Neuronal stem cell (in vitro differentiated cells): ENCODE measurements at regions not wholly inside any gene's neighbourhood (a gene's known extent, or its start where the extent isn't known, plus 50 kb on each side); places are given as distances from the start of the nearest gene placed in this dataset.

ENCODE experiments used
- DNase-seq: peaks from one replicate; pipeline ENCODE4 v3.0.0-alpha.2; 2013; ENCODE audit warnings: low spot score
- H2AFZ ChIP-seq: one replicate; pipeline ENCODE4 v1.6.1; 2013; ENCODE audit warnings: mild to moderate bottlenecking, low read length, inconsistent platforms
- H2AK5ac ChIP-seq: 2 replicates; pipeline ENCODE4 v1.6.1; 2013; ENCODE audit warnings: low read depth, mild to moderate bottlenecking, inconsistent platforms, low read length, moderate library complexity, mixed read lengths
- H2BK120ac ChIP-seq: 2 replicates; pipeline ENCODE4 v1.6.1; 2013; ENCODE audit warnings: low read depth, mild to moderate bottlenecking, inconsistent platforms, low read length, moderate library complexity, mixed read lengths
- H2BK12ac ChIP-seq: one replicate; pipeline ENCODE4 v1.6.1; 2013; ENCODE audit warnings: low read length, inconsistent platforms
- H2BK15ac ChIP-seq: 2 replicates; pipeline ENCODE4 v1.6.1; 2013; ENCODE audit warnings: mild to moderate bottlenecking, low read length, inconsistent platforms, mixed read lengths
- H2BK5ac ChIP-seq: one replicate; pipeline ENCODE4 v1.6.1; 2013; ENCODE audit warnings: inconsistent platforms, mild to moderate bottlenecking, low read length, moderate library complexity
- H3K14ac ChIP-seq: one replicate; pipeline ENCODE4 v1.6.1; 2013; ENCODE audit warnings: low read length, inconsistent platforms
- H3K18ac ChIP-seq: 2 replicates; pipeline ENCODE4 v1.6.1; 2013; ENCODE audit warnings: low read length, inconsistent platforms
- H3K23ac ChIP-seq: 2 replicates; pipeline ENCODE4 v1.6.1; 2013; ENCODE audit warnings: low read depth, mild to moderate bottlenecking, mixed read lengths, low read length, inconsistent platforms; ENCODE audit not compliant: poor library complexity
- H3K27ac ChIP-seq: replicated peaks from 3 replicates; pipeline ENCODE4 v1.5.1; 2013; ENCODE audit warnings: low read length, inconsistent platforms
- H3K27me3 ChIP-seq, 3 experiments: 2 replicates each; pipeline ENCODE4 v1.6.1; 2013; ENCODE audit warnings: low read length in 3 of 3, mild to moderate bottlenecking in 2 of 3, inconsistent platforms in 1 of 3, low read depth in 1 of 3, mixed read lengths in 1 of 3, moderate library complexity in 1 of 3; ENCODE audit not compliant: control insufficient read depth in 3 of 3, insufficient read depth in 3 of 3
- H3K36me3 ChIP-seq, 2 donors: replicated peaks in 1 of 2; 2 replicates each; pipeline ENCODE4 v1.6.1; 2013; ENCODE audit warnings: low read length in 2 of 2; ENCODE audit not compliant: control insufficient read depth in 2 of 2, insufficient read depth in 2 of 2
- H3K4ac ChIP-seq: 2 replicates; pipeline ENCODE4 v1.6.1; 2013; ENCODE audit warnings: inconsistent platforms, mild to moderate bottlenecking, low read length, moderate library complexity
- H3K4me1 ChIP-seq, 2 donors: 1 replicate in 1 of 2; 2 replicates in 1 of 2; pipeline ENCODE4 v1.6.1; 2013; ENCODE audit warnings: low read length in 2 of 2, low read depth in 1 of 2; ENCODE audit not compliant: control insufficient read depth in 2 of 2, insufficient read depth in 1 of 2
- H3K4me2 ChIP-seq: one replicate; pipeline ENCODE4 v1.6.1; 2013; ENCODE audit warnings: mild to moderate bottlenecking, low read length, inconsistent platforms; ENCODE audit not compliant: insufficient read depth, poor library complexity, severe bottlenecking
- H3K4me3 ChIP-seq, 2 donors: 2 replicates each; pipeline ENCODE4 v1.5.1; 2013; ENCODE audit warnings: low read length in 2 of 2, mild to moderate bottlenecking in 2 of 2, inconsistent platforms in 1 of 2, moderate library complexity in 1 of 2
- H3K79me1 ChIP-seq: one replicate; pipeline ENCODE4 v1.6.1; 2013; ENCODE audit warnings: low read depth, mild to moderate bottlenecking, inconsistent platforms, low read length, moderate library complexity
- H3K9ac ChIP-seq: one replicate; pipeline ENCODE4 v1.6.1; 2013; ENCODE audit warnings: mild to moderate bottlenecking, low read depth, low read length, inconsistent platforms; ENCODE audit not compliant: poor library complexity
- H3K9me3 ChIP-seq, 2 donors: replicated peaks in 1 of 2; 2 replicates each; pipeline versions ENCODE3 to v1.6.1; 2013; ENCODE audit warnings: low read length in 2 of 2, mild to moderate bottlenecking in 2 of 2, inconsistent platforms in 1 of 2, low read depth in 1 of 2, mixed read lengths in 1 of 2, moderate library complexity in 1 of 2; ENCODE audit not compliant: control insufficient read depth in 2 of 2, insufficient read depth in 1 of 2
- H4K8ac ChIP-seq: one replicate; pipeline ENCODE4 v1.6.1; 2013; ENCODE audit warnings: low read depth, mild to moderate bottlenecking, inconsistent platforms, low read length, moderate library complexity
- H4K91ac ChIP-seq: one replicate; pipeline ENCODE4 v1.6.1; 2013; ENCODE audit warnings: low read length, low read depth, mild to moderate bottlenecking, inconsistent platforms; ENCODE audit not compliant: poor library complexity
- WGBS, 2 donors: extraction: QIAGEN DNeasy Blood & Tissue Kit; methylation state at CpG; one replicate each; pipeline ENCODE4 v1.1.7; 2013; ENCODE audit warnings: missing lambda C conversion rate in 2 of 2, mixed read lengths in 1 of 2; ENCODE audit not compliant: insufficient read length in 2 of 2, insufficient replicate concordance in 1 of 2; ENCODE audit errors: extremely low coverage in 2 of 2; 5-methylcytosine and 5-hydroxymethylcytosine counted together

DNA sequence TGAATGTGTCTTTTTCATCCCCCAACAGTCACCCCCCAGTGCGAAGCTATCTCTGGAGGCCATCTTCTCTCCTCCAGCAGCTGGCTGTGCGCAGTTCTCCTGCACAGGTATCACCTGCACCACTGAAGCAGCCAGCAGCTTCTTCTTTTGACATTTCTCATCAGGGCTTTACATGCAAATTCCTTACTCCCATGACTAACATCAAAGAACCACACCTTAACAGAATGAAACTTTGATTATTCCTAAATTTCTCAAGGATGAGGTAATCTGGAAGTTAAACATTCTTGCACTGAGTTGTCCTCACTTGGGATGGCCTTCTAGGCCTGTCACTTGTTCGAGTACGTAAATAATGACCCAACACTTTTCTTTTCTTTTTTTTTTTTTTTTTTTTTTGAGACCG lies 291.6 kb upstream of the HSFY2 start:
- Histone ChIP-seq H3K36me3 (no peaks in the 10 kb centered on the region), H3K14ac (no peak overlapping the region), H4K91ac (no peak overlapping the region), H3K4me3 (no peak overlapping the region), H2BK12ac (no peak overlapping the region), H3K79me1 (no peaks in the 10 kb centered on the region), H3K4ac (no peak overlapping the region), H3K4me2 (no peak overlapping the region), H3K27me3 (no peaks in the 10 kb centered on the region), H2BK15ac (no peak overlapping the region), H3K23ac (no peak overlapping the region), H2BK120ac (no peak overlapping the region), H2AK5ac (no peak overlapping the region), H3K4me1 (peaks cover 0 to 2% of the 10 kb centered on the region in 2 donors), H2AFZ (no peak overlapping the region), H3K27ac (no peak overlapping the region), H3K18ac (no peak overlapping the region), H3K9ac (no peak overlapping the region), H4K8ac (no peak overlapping the region), H2BK5ac (no peak overlapping the region), H3K9me3 (no peaks in the 10 kb centered on the region)
- WGBS, 2 donors = no CpG with 5 or more reads among the region's 5 CpGs
- DNase-seq = no peak

DNA sequence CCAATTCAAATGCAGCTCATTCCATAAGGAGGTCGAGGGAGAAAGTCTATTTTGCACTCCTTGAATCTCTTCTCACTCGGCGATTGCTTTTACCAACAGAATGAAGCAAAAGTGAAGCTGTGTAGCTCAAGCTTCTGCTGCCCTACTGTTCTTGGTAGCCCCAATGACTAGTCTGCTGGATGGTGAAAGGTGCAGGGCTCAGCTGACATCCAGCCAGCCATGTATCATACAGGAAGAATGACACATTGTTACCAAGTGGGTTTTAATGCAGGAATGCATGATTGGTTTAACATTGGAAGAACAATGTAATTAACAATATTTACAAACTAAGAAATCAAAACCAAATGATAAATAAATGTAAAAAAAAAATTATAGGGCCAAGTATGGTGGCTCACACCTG lies 286.2 kb upstream of the HSFY2 start:
- Histone ChIP-seq H2BK5ac (no peak overlapping the region), H2BK12ac (no peak overlapping the region), H3K4me1 (peaks cover 0 to 2% of the 10 kb centered on the region in 2 donors), H3K14ac (no peak overlapping the region), H2BK15ac (no peak overlapping the region), H3K27ac (no peak overlapping the region), H4K8ac (no peak overlapping the region), H3K36me3 (no peaks in the 10 kb centered on the region), H3K18ac (no peak overlapping the region), H3K27me3 (no peaks in the 10 kb centered on the region), H2BK120ac (no peak overlapping the region), H3K4me3 (no peak overlapping the region), H3K23ac (no peak overlapping the region), H3K79me1 (no peaks in the 10 kb centered on the region), H4K91ac (no peak overlapping the region), H2AFZ (no peak overlapping the region), H3K9me3 (no peaks in the 10 kb centered on the region), H2AK5ac (no peak overlapping the region), H3K9ac (no peak overlapping the region), H3K4me2 (no peak overlapping the region), H3K4ac (no peak overlapping the region)
- no CpG with 5 or more reads among the region's 3 CpGs for WGBS, 2 donors
- DNase-seq = no peak

DNA sequence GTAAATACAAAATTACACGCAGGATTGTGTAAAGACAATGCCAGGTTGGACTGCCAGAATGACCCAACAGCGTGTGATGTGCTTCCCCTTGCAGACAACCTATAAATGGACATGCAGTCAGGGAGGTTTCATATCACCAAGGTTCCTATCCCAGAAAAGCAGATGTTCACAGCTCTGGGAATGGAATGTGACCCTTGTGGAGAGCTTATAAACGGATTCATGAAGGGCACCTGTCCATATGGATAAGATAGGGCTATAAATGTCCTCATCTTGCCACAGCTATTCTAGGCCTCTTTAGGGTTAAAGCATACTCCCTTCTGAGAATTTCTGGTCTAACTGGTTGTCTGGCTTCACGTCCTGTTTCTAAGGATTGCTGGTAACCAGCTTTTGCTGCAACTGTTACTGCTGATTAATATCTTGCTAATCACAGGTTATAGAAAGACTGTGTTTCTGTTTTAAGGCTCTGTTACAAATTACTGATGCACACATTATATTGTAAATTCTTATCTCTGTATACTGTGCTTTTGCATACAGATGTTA lies 285.4 kb upstream of the HSFY2 start:
- no peak for DNase-seq
- Histone ChIP-seq H3K4me3 (no peak overlapping the region), H3K4me2 (no peak overlapping the region), H3K9me3 (no peaks in the 10 kb centered on the region), H2AK5ac (no peak overlapping the region), H3K9ac (no peak overlapping the region), H4K8ac (no peak overlapping the region), H4K91ac (no peak overlapping the region), H3K27ac (no peak overlapping the region), H2BK15ac (no peak overlapping the region), H2AFZ (no peak overlapping the region), H2BK5ac (no peak overlapping the region), H3K14ac (no peak overlapping the region), H2BK120ac (no peak overlapping the region), H3K18ac (no peak overlapping the region), H3K79me1 (no peaks in the 10 kb centered on the region), H3K4ac (no peak overlapping the region), H2BK12ac (no peak overlapping the region), H3K23ac (no peak overlapping the region), H3K27me3 (no peaks in the 10 kb centered on the region), H3K4me1 (peaks cover 0 to 2% of the 10 kb centered on the region in 2 donors), H3K36me3 (no peaks in the 10 kb centered on the region)
- WGBS, 2 donors = no CpG with 5 or more reads among the region's 4 CpGs

DNA sequence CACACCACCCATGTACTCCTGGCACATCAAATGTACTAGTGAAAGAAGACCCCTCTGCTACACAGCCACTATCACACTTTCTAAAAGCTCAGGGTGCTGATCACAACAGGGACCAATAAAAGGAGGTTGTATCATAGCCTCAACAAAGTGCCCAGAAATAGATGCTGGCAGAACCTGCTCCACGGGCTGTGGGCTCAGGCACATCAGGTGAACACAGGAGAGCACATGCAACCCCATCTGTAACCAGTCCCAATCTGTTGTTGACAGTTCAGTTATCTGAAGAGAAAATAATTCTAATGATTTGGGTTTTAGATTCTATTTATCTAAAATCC lies 282.6 kb upstream of the HSFY2 start:
- Histone ChIP-seq H3K4me2 (no peak overlapping the region), H2BK12ac (no peak overlapping the region), H2BK5ac (no peak overlapping the region), H3K9ac (no peak overlapping the region), H2AK5ac (no peak overlapping the region), H3K4me3 (no peak overlapping the region), H2BK15ac (no peak overlapping the region), H2BK120ac (no peak overlapping the region), H2AFZ (no peak overlapping the region), H3K27ac (no peak overlapping the region), H3K79me1 (no peaks in the 10 kb centered on the region), H3K4ac (no peak overlapping the region), H4K91ac (no peak overlapping the region), H3K18ac (no peak overlapping the region), H3K14ac (no peak overlapping the region), H3K27me3 (no peaks in the 10 kb centered on the region), H3K9me3 (no peaks in the 10 kb centered on the region), H3K4me1 (peaks cover 0 to 7% of the 10 kb centered on the region in 2 donors), H3K23ac (no peak overlapping the region), H3K36me3 (no peaks in the 10 kb centered on the region), H4K8ac (no peak overlapping the region)
- DNase-seq = no peak
- WGBS, 2 donors = no CpG with 5 or more reads among the region's 1 CpG
